HG03378 (cell line): ENCODE measurements at regions not wholly inside any gene's neighbourhood (a gene's known extent, or its start where the extent isn't known, plus 50 kb on each side); places are given as distances from the start of the nearest gene placed in this dataset.
"Not testable (repeated sequence)": the region's sequence is repeated elsewhere in the genome, so short reads cannot be mapped to it uniquely, and the experiment has no call there.

Experiments
- ATAC-seq: cut with Tn5 transposase; IDR thresholded peaks from one replicate; pipeline ENCODE4 v1.9.1; 2021; ENCODE audit warnings: mild to moderate bottlenecking, moderate library complexity; ENCODE audit not compliant: unreplicated experiment

DNA sequence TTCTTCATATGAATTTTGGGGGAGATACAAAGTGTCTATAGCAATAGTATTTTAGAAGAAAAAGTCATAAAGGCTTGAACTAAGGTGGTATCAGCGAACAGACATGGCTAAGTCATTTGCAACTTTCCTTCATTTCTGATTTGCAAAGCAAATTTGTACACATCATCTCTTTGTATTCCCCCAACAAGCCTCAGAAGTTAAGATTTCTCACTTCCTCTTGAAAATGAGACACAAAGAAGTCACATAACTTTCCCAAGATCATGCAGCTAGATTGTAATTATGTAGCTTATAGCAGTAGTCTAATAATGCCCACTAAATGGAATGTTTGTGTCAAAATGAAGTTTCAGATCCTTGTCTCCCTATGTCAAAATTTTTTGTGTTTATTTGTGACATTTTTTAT is 709.8 kb upstream of the HS3ST1 start:
- ATAC-seq = no peak

DNA sequence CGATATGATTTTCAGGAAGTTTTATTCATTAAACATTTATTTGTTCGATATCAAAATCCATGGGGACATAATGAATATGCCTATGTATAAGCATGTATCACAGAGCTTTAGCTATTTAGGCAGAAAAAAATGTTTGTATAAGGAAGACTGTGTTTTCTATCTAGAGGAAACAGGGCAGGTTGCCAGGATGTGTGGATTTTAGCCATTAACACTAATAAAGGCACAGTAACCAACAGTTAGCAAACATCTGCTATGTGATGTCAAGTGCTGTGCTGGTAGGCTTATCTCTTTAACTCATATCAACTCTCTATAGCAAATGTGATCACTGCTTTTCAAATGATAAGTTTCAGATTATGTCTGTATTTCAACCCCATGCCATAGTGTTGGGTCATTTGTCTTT is 708.9 kb upstream of the HS3ST1 start:
- ATAC-seq = no peak

DNA sequence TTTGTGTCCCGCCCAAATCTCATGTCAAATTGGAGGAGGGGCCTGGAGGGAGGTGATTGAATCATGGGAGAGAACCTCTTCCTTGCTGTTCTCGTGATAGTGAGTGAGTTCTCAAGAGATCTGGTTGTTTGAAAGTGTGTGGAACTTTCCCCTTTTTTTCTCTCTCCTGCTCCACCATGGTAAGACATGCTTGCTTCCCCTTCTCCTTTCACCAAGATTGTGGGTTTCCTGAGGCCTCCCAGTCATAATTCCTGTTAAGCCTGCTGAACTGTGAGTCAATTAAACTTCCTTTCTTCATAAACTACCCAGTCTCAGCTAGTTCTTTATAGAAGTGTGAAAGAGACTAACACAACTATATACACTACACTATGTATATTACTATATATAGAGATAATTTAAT is 697.8 kb upstream of the HS3ST1 start:
- ATAC-seq = no peak

DNA sequence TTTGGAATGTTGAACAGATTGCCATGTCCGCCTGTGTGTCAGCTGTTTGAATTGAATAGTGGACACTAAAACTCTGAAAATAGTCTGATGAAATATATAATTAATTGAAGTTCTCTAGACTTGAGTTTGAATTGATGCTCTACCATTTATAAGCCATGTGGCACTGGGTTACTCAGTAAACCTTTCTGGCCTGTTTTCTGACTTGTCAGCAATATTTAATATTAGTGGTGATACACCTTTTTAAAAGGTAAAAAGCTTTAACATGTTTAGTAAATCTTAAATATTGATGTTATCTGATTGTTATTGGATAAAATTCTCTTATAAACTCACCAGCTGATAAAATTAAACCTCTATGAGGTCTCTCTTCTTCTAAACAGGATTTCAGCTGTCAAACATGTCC is 695.4 kb upstream of the HS3ST1 start:
- no peak for ATAC-seq

DNA sequence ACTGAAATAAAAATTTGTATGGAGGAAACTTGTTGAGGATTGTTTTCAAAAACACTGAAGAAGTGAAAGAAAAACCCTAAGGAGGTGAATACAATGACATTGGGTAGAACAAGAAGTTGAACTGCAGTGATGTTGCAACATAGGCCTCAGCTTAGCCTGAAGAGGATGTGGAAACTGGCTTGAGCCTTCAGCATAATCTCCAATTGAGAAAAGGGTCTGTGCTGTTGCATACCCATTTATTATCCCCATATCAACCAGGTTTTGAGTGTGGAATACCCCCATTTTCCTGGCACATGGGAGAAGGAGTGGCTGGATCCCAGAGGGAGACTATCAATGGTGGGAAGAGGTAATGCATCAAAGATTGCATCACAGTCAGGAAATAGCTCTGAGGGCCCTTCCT is 695.0 kb upstream of the HS3ST1 start:
- ATAC-seq = no peak

DNA sequence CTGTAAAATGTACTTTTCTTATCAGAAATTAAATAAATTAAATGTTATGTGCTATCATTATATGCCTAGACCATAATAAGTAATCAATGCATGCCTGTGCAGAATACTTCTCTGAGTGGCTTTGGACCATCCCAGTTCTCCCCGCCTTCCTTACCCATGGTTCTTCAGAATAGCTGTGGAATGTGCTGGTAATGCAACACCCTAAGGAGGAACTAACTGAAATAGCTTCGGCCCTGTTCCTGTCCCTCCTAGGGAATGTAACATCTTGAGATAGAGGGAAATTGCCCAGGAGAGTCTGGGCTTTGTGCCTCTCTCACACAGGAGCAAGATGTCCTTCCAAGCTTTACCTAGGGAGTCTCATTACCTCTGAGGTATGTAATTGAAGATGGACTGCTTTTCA is 693.6 kb upstream of the HS3ST1 start:
- ATAC-seq = no peak

DNA sequence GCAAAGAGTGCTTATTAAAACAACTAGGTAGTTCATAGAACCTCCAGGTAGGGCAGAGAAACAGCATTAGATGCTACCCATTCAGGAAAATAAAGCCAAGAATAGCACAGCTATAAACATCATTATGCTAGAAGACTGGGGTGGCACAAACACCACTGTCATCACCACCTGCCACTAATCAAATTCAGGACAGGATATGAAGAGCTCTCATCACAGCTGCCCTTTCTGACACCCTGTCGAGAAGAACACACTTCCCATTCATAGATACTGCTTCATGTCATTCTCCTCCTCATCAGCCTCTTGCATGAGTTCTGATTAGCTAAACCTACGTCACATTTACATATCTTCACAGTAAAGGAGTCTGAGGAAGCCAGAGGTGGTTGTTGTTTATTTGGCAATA is 692.3 kb upstream of the HS3ST1 start:
- no peak for ATAC-seq

DNA sequence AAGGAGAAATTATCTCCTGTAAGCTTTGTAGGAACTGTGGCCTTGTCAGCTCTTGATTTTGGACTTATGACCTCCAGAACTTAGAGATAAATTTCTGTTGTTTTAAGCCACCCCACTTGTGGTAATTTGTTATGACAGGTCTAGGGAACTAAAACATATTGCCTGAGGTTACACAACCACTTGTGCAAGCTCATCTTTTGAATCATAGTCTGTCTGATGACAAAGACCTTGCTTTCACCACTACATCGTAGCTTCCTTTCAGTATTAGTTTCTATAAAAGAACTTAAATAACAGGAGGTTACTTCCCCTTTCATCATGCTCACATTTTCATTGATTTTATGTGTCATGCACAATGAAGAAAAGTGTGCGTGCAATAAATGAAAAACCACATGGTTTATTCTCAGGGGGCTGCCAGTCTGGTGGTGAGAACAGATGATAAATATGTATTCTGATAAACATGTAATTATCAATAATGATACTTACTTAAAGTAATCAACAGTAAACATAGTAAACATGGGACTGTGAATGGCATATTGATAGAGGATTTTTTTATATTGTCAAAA is 690.0 kb upstream of the HS3ST1 start:
- ATAC-seq = peak; percentile 71

DNA sequence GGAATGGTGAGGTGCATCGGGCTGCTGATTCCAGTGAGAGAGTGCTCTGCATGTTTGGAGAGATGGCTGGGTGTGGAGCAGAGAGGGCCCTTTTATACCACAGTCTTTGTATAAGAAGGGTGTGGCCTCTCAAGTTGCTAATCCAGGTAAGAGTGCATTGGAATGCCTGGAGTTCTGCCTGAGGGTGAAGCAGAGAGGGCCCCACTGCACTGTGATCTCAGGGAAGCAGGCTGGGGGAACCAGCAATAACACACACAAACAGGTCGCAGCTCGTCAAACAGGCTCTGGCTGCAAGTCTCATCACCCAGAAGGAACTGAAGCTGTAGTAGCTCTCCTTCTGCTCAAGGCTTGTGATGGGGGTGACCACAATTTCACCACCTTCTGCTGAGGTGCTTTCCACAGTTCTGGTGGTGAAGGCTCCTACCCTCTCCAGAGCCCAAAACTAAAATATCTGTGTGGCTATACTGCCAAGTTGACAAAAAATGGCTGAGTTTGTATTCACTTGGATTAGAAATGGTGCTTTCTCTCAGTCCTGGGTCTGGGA is 687.4 kb upstream of the HS3ST1 start:
- ATAC-seq = no peak

DNA sequence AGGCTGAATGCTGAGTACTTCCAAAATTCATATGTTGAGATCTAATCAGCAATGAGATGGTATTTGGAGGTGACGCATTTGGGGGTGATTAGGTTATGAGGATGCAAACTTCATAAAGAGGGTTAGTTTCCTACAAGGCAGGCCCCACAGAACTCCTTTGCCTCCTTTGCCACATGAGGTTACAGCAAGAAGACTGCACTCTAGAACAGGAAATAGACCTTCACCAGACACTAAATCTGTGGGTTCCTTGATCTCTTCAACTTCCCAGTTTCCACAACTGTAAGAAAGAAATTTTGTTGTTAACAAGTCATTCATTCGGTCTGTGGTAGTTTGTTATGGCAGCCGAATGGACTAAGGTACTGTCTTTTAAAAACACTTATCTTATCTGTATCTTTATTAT is 681.9 kb upstream of the HS3ST1 start:
- ATAC-seq = no peak

DNA sequence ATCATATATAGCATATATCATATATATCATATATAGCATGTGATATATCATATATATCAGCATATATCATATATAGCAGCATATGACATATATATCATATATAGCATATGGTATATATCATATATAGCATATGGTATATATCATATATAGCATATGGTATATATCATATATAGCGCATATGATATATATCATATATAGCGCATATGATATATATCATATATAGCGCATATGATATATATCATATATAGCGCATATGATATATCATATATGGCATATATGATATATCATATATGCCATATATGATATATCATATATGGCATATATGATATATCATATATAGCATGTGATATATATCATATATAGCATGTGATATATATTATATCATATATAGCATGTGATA is 680.4 kb upstream of the HS3ST1 start:
- not testable (repeated sequence) for ATAC-seq

DNA sequence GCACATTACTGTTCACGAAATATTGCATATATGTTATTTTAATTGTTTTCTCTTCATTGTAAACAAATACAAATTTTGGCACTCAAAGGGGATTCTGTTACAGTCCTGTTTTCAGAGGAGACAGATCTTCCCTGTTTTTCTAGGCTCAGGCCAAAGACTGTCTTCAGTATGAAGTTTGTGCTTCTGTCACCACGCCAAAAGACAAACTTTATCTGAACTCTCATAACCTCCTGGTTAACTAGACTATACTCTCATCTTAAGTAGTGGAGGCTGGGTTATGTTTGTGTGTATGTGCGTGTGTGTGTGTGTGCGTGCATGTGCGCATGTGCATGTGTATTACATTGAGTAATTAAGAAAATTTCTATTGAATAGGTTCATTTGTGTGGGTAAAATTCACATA is 676.8 kb upstream of the HS3ST1 start:
- ATAC-seq = no peak

DNA sequence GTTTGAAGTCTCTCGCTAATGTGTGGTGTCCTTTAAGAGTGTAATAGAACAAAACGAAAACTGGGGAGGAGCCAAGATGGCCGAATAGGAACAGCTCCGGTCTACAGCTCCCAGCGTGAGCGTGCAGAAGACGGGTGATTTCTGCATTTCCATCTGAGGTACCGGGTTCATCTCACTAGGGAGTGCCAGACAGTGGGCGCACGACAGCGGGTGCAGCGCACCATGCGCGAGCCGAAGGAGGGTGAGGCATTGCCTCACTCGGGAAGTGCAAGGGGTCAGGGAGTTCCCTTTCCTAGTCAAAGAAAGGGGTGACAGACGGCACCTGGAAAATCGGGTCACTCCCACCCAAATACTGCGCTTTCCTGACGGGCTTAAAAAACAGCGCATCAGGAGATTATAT is 661.2 kb upstream of the HS3ST1 start:
- ATAC-seq = not testable (repeated sequence)

DNA sequence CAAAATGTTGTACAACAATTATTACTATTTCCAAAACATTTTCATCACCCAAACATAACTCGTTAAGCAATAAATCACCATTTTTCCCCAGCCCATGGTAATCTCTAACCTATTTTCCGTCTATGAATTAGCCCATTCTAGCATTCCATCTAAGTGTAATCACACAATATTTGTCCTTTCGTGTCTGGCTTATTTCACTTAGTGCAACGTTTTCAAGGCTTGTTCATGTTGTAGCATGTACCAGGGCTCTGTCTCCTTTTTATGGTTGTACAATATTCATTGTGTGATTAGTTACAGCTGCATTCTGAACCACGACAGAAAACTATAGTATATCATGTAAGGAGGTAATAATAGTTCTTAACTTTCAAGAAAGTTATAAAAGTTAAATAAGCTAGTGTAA is 656.0 kb upstream of the HS3ST1 start:
- ATAC-seq = no peak

DNA sequence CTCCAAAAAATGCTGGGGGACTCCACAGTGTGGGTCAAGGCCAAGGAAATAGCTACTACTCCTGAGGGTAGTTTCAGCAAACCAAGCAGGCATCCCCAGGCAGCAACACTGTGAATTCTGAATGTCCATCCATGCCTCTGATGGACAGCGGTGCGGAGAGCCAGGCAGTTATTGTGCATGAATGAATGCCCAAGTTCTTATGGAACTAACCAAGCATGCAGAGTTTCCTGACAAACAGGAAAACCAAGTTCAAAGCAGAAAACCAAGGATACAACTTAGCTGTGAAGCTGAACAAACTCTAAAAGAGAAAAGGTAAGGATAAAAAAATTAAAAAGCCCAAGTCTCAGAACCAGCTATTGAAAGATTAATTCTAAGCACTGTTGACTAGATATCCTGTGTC is 642.6 kb upstream of the HS3ST1 start:
- no peak for ATAC-seq

DNA sequence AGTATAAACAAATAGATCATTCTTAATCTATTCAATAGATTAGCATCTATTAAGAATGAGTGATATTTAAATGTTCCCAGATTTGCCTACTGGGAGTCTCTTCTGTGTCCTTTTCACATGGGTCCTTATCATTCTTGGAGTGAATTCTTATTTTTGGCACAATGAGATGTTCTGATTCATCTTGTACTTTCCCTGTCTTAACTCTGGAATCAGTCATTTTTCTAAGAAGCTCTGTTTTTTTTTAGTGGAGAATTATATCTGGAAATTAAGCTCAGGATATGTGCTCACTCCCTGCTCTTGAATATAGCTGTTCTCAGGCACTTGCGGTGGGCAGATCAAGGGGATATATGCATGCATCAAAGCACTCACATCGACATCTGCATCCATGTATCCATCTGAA is 625.3 kb upstream of the HS3ST1 start:
- no peak for ATAC-seq

DNA sequence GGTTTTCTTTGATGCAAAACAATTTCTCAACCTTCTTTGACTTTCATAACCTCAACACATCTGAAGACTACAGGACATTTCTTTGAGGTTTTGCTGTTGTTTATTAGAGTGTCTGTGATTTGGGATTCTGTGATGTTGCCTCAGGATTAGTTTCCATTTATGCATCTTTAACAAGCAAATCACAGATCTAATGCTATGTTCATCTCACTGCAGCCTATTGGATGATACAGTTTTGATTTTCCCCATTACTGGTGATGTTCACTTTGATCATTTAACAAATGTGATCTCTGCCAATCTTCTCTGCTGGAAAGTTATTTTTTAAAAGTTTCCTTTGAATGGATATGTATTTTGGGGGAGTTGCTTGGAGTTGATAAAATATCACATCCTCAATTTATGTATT is 624.9 kb upstream of the HS3ST1 start:
- ATAC-seq = no peak

DNA sequence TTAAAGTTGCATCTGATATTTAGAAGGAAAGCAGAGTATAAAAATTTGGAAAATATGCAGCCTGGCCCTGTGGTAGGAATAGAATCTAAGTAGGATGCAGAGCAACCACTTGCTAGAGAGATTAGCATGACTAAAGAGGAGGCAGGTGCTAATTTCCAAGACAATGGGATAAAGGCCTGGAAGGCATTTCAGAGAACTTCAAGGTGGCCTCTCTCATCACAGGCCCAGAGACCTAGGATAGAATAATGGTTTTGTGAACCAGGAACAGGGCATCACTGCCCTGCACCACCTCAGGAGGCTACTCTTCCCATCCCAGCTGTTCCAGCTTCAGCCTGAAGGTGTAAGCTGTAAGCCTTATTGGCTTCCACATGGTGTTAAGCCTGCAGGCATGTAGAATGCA is 621.7 kb upstream of the HS3ST1 start:
- ATAC-seq = no peak

DNA sequence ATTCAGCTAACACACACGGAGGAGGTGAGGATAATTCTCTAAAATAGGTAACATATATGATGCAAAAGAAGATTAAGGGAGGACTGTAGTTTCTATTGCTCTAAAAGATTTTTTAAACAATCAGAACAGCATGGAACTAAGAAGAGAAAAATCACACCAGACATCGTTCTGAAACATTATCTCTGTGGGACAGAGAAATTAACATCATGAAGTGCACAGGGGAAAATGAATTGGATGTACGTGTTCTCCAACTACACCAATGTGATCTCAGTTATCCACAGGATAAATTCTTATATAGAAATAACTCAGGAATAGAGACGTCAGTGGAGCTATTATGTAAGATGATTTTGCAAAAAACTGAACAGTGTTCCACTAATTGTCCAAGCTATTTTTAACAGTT is 614.1 kb upstream of the HS3ST1 start:
- ATAC-seq = no peak

DNA sequence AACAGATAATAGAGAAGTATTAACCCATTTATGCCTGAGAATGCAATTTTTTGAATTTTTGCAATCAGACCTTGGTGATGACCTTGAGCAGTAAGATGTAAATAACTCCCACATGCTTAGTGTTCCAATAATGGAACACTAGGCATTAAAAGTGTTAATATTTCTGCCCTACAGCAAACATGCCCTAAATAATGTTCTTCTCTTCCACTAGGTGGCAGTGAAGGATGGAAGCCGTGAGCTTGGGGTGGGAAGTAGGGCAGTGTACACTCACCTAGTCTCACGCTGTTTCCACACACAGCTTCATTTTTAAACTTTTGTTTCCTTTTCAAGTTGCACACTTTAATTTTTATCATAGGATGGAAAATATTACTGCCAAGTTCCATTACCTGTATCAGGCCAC is 613.1 kb upstream of the HS3ST1 start:
- ATAC-seq = no peak

DNA sequence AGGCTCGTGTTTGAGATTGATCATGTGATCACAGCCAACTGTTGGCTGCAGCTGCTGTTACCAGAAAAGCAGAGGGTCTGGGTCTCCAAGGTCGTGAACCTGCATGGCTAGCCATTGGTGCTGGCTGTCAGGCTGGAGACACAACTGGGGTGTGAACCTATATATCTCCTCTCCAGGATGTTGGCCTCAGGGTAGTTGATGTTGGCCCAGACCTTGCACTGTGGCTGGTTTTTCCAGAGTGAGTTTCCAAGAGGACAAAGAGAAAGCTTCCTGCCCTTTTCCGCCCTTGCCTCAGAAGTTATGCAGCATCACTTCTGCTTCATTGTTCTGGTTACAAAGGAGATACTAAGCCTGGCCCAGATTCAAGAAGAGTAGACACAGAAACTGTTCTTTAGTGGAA is 607.8 kb upstream of the HS3ST1 start:
- no peak for ATAC-seq

DNA sequence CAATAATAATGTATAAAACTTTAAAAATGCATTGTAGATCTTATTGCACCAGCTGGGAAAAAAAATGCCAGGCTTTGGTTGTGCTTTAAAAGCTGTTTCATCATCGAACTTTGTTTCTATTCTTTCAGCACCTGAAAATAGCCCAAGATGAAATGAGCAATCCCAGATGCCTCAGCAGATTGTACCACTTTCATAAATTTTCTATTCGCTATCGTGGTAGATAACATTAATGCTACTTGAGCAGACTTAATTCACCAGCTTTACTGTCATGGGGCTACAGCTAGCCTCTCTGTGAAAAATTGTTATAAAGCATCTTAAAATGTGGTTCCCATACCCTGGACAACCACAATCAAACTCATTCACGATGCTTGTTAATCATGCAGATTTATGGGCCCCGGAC is 599.6 kb upstream of the HS3ST1 start:
- ATAC-seq = no peak

DNA sequence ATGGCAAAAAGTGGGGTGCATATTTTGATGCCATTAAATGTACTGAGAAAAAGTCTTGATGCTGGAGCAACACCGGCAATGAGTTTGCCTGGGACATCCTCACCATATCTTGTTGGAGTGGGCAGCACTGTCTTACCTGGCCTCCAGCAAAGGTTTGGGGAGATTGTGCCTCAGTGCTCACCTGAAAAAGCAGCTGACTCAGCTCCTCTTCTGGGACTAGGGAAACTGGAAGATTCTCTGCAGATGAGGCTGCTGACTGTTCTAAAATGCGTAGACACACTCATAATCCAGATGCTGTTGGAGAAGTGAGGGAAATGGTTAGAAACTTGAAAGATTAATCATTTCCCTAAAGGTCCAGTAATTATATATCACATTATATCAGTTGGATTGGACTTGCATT is 593.7 kb upstream of the HS3ST1 start:
- no peak for ATAC-seq

DNA sequence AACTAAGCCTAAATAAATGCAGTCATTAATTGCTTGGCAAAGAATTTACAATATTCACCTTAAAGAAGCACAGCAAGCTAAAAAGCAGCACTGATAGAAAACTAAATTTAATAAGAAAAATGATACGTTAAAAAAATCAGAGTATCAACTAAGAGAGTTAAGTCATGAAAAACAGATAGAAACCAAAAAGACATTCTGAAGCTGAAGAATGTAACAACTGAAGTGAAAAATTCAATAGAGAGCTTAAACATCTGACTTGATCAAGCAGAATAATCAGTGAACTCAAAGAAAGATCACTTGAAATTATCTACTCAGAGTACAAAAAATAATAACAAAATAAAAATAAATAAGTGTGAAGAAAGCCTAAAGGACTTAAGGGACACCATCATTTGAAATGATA is 588.0 kb upstream of the HS3ST1 start:
- ATAC-seq = no peak
